CD14-positive monocyte (primary cell): ENCODE measurements at regions not wholly inside any gene's neighbourhood (a gene's known extent, or its start where the extent isn't known, plus 50 kb on each side); places are given as distances from the start of the nearest gene placed in this dataset.

ENCODE experiments used
- DNase-seq, 3 donors: peaks; one replicate each; pipeline ENCODE4 v3.0.0-alpha.2; 2011 to 2022
- H2AFZ ChIP-seq: 2 replicates; pipeline ENCODE4 v1.6.0; 2012; ENCODE audit warnings: mild to moderate bottlenecking, low read depth, low read length, inconsistent platforms; ENCODE audit not compliant: insufficient read depth, poor library complexity, severe bottlenecking
- H3K27ac ChIP-seq, 2 donors: 1 replicate in 1 of 2; 2 replicates in 1 of 2; pipeline ENCODE4 v1.5.1; 2012 to 2013; ENCODE audit warnings: low read length in 2 of 2, control low read depth in 1 of 2, inconsistent platforms in 1 of 2, low read depth in 1 of 2, mild to moderate bottlenecking in 1 of 2
- H3K27me3 ChIP-seq, 2 donors: one replicate each; pipeline versions ENCODE4 v1.6.0 to v1.6.1; 2011 to 2013; ENCODE audit warnings: low read length in 2 of 2; ENCODE audit not compliant: control insufficient read depth in 2 of 2, insufficient read depth in 2 of 2
- H3K36me3 ChIP-seq, 2 donors: replicated peaks in 1 of 2; 1 replicate in 1 of 2; 2 replicates in 1 of 2; pipeline versions ENCODE4 v1.5.1 to v1.6.1; 2012 to 2013; ENCODE audit warnings: low read length in 2 of 2, control low read depth in 1 of 2, inconsistent platforms in 1 of 2, mild to moderate bottlenecking in 1 of 2; ENCODE audit not compliant: insufficient read depth in 2 of 2, control insufficient read depth in 1 of 2
- H3K4me1 ChIP-seq, 2 donors: 1 replicate in 1 of 2; 2 replicates in 1 of 2; pipeline versions ENCODE4 v1.5.1 to v1.6.1; 2012 to 2013; ENCODE audit warnings: low read length in 2 of 2, control low read depth in 1 of 2, inconsistent platforms in 1 of 2, mild to moderate bottlenecking in 1 of 2, moderate library complexity in 1 of 2; ENCODE audit not compliant: insufficient read depth in 2 of 2, control insufficient read depth in 1 of 2
- H3K4me2 ChIP-seq: replicated peaks from 2 replicates; pipeline ENCODE3; 2012; ENCODE audit warnings: low read length, moderate library complexity, mild to moderate bottlenecking; ENCODE audit not compliant: poor library complexity, severe bottlenecking; ENCODE audit errors: extremely low read depth
- H3K4me3 ChIP-seq, 3 experiments: fragments of 200-600 bp in 1 of 3; sonication (generic) in 1 of 3; replicated peaks in 1 of 3; 1 replicate in 2 of 3; 2 replicates in 1 of 3; pipeline ENCODE4 v1.5.1; 2011 to 2013; ENCODE audit warnings: low read length in 3 of 3, mild to moderate bottlenecking in 3 of 3, control low read depth in 2 of 3, low read depth in 2 of 3, inconsistent platforms in 1 of 3, moderate library complexity in 1 of 3
- H3K79me2 ChIP-seq: 2 replicates; pipeline ENCODE4 v1.6.0; 2012; ENCODE audit warnings: mild to moderate bottlenecking, control low read depth, inconsistent platforms, low read length, moderate library complexity; ENCODE audit not compliant: insufficient read depth
- H3K9ac ChIP-seq: 2 replicates; pipeline ENCODE4 v1.6.0; 2017; ENCODE audit warnings: low read length, mild to moderate bottlenecking; ENCODE audit not compliant: insufficient read depth, poor library complexity, severe bottlenecking
- H3K9me3 ChIP-seq, 2 donors: replicated peaks in 1 of 2; 1 replicate in 1 of 2; 2 replicates in 1 of 2; pipeline versions ENCODE4 v1.5.1 to v1.6.1; 2012 to 2013; ENCODE audit warnings: low read length in 2 of 2, control low read depth in 1 of 2; ENCODE audit not compliant: control insufficient read depth in 1 of 2, insufficient read depth in 1 of 2
- H4K20me1 ChIP-seq: 2 replicates; pipeline ENCODE4 v1.6.0; 2012; ENCODE audit warnings: mild to moderate bottlenecking, low read length, control low read depth, moderate library complexity; ENCODE audit not compliant: insufficient read depth
- H3K27ac Mint-ChIP-seq, 7 donors: one replicate each; pipeline ENCODE4 v1.8.0; 2020; ENCODE audit warnings: mild to moderate bottlenecking in 7 of 7, mixed read lengths in 7 of 7, moderate library complexity in 6 of 7, inconsistent platforms in 2 of 7
- H3K27me3 Mint-ChIP-seq, 3 donors: one replicate each; pipeline ENCODE4 v1.8.0; 2021 to 2022; ENCODE audit warnings: low read depth in 3 of 3, mild to moderate bottlenecking in 3 of 3, mixed read lengths in 3 of 3, moderate library complexity in 3 of 3, inconsistent platforms in 1 of 3
- H3K36me3 Mint-ChIP-seq, 2 donors: one replicate each; pipeline ENCODE4 v1.8.0; 2020; ENCODE audit warnings: mixed read lengths in 2 of 2, inconsistent platforms in 1 of 2, mild to moderate bottlenecking in 1 of 2
- H3K4me1 Mint-ChIP-seq: one replicate; pipeline ENCODE4 v1.8.0; 2020; ENCODE audit warnings: mild to moderate bottlenecking, mixed read lengths
- H3K4me3 Mint-ChIP-seq, 2 donors: one replicate each; pipeline ENCODE4 v1.8.0; 2020; ENCODE audit warnings: mild to moderate bottlenecking in 2 of 2, mixed read lengths in 2 of 2, moderate library complexity in 1 of 2
- H3K9me3 Mint-ChIP-seq, 7 donors: one replicate each; pipeline ENCODE4 v1.8.0; 2020 to 2022; ENCODE audit warnings: mixed read lengths in 7 of 7, mild to moderate bottlenecking in 6 of 7, moderate library complexity in 6 of 7, inconsistent platforms in 2 of 7
- CTCF ChIP-seq: fragments of 200-600 bp; IDR thresholded peaks from one replicate; pipeline ENCODE4 v1.8.0; 2022; ENCODE audit warnings: antibody characterized with exemption, mild to moderate bottlenecking
- WGBS: methylation state at CpG from one replicate; pipeline ENCODE4 v1.1.5; 2013; ENCODE audit warnings: missing lambda C conversion rate; ENCODE audit not compliant: insufficient coverage; 5-methylcytosine and 5-hydroxymethylcytosine counted together
- intact Hi-C, 2 donors: fragments of 100-400 bp; cut with micrococcal nuclease; formaldehyde crosslinking; loops; one replicate each; pipeline versions ENCODE4 v1.15.0 to v1.15.1; 2023

GRCh38 chr10:78259391-78259790, 225.7 kb downstream of the RPS24 start:
- H3K27me3 Mint-ChIP-seq, result peaks cover 2 to 9% (median 4%) of the 10 kb centered on the region in 3 donors
- intact Hi-C loops, result loop anchor here (5.0 to 10.0 kb wide), 3 partner anchors 43 to 498 kb away; no protein-coding TSS in a partner anchor
- Histone ChIP-seq H3K4me1 (peaks cover 39 to 45% of the 10 kb centered on the region in 2 donors), H4K20me1 (no peaks in the 10 kb centered on the region), H3K9ac (no peak overlapping the region), H3K36me3 (no peaks in the 10 kb centered on the region), H3K27ac (peak overlapping the region in 1 of 2 donors; percentile 30), H3K4me2 (peak overlapping the region; percentile 8), H3K27me3 (no peaks in the 10 kb centered on the region), H2AFZ (peak overlapping the region; percentile 36), H3K4me3 (peak overlapping the region in 1 of 3 experiments; percentile 5), H3K79me2 (no peaks in the 10 kb centered on the region), H3K9me3 (no peaks in the 10 kb centered on the region)
- peaks cover 0 to 6% (median 0%) of the 10 kb centered on the region in 7 donors for H3K9me3 Mint-ChIP-seq
- TF ChIP-seq CTCF, result no peak
- no peaks in the 10 kb centered on the region for H3K36me3 Mint-ChIP-seq
- H3K27ac Mint-ChIP-seq, result peak overlapping the region; percentile 50 to 90 (median 77)
- H3K4me1 Mint-ChIP-seq, result peaks cover 52% of the 10 kb centered on the region
- peak; percentile 70 to 81 (median 77) for DNase-seq
- 9% methylated on average over 3 of the region's 3 CpGs for WGBS
- peak overlapping the region in 1 of 2 donors; percentile 44 for H3K4me3 Mint-ChIP-seq

- no peaks in the 10 kb centered on the region for H3K36me3 Mint-ChIP-seq
- H3K9me3 Mint-ChIP-seq, result peaks cover 0 to 6% (median 0%) of the 10 kb centered on the region in 7 donors
- no peak for TF ChIP-seq CTCF
- 94% methylated on average over 8 of the region's 10 CpGs for WGBS
- H3K4me1 Mint-ChIP-seq, result peaks cover 47% of the 10 kb centered on the region
- peaks cover 38 to 42% of the 10 kb centered on the region in 2 donors for H3K4me1 ChIP-seq
- H3K27me3 Mint-ChIP-seq, result peaks cover 2 to 3% (median 2%) of the 10 kb centered on the region in 3 donors
- no peak overlapping the region for H3K4me2 ChIP-seq
- no peaks in the 10 kb centered on the region for H3K36me3 ChIP-seq
- no peaks in the 10 kb centered on the region for H3K9me3 ChIP-seq
- intact Hi-C loops, result no loop called here
- no peak overlapping the region for H3K4me3 ChIP-seq
- H3K4me3 Mint-ChIP-seq, result no peak overlapping the region
- peak overlapping the region in 2 of 7 donors; percentile 45 to 79 for H3K27ac Mint-ChIP-seq
- no peaks in the 10 kb centered on the region for H3K27me3 ChIP-seq
- no peaks in the 10 kb centered on the region for H3K79me2 ChIP-seq
- peak overlapping the region in 1 of 2 donors; percentile 30 for H3K27ac ChIP-seq
- DNase-seq, result no peak
- H4K20me1 ChIP-seq, result no peaks in the 10 kb centered on the region
- H3K9ac ChIP-seq, result no peak overlapping the region
- H2AFZ ChIP-seq, result no peak overlapping the region
These were observed 226.5 kb downstream of the RPS24 start for GRCh38 chr10:78260141-78260540.
